ENCODE measurements at regions not wholly inside any gene's neighbourhood (a gene's known extent, or its start where the extent isn't known, plus 50 kb on each side); places are given as distances from the start of the nearest gene placed in this dataset.
"Not testable (repeated sequence)": the region's sequence is repeated elsewhere in the genome, so short reads cannot be mapped to it uniquely, and the experiment has no call there.

- H3K4me1 Mint-ChIP-seq; H2AFZ ChIP-seq (ENCODE audit: low read length); H3K27ac ChIP-seq (ENCODE audit: insufficient read length, low read depth, low read length); H2BK15ac ChIP-seq (ENCODE audit: low read depth, low read length); H3K79me2 ChIP-seq (ENCODE audit: insufficient read depth, low read length); H2BK5ac ChIP-seq (ENCODE audit: insufficient read length, low read length); H3K23me2 ChIP-seq (ENCODE audit: insufficient read length, low read depth, low read length, poor library complexity, severe bottlenecking); H2BK20ac ChIP-seq (ENCODE audit: low read depth, low read length, poor library complexity, severe bottlenecking); H4K8ac ChIP-seq (replicated peaks; ENCODE audit: insufficient read length, low read depth, low read length); H3K9ac ChIP-seq (ENCODE audit: extremely low read depth, insufficient read length, low read length); H3K27ac Mint-ChIP-seq; H3K4me3 Mint-ChIP-seq; H3K27me3 ChIP-seq (ENCODE audit: insufficient read depth, low read length); H2AK5ac ChIP-seq (ENCODE audit: insufficient read length, low read length); H3K14ac ChIP-seq (ENCODE audit: insufficient read depth, low read length); H3K18ac ChIP-seq (ENCODE audit: insufficient read length, low read depth, low read length); H3K4me1 ChIP-seq (ENCODE audit: insufficient read depth, low read length); H4K20me1 ChIP-seq (ENCODE audit: control insufficient read depth, insufficient read depth, insufficient read length); H3T11ph ChIP-seq (ENCODE audit: low read length); H3K23ac ChIP-seq (ENCODE audit: insufficient read length, low read depth, low read length); H4K5ac ChIP-seq (ENCODE audit: insufficient read length, low read depth, low read length); H2BK120ac ChIP-seq (ENCODE audit: low read depth, low read length, poor library complexity, severe bottlenecking); H3K56ac ChIP-seq (ENCODE audit: insufficient read length, low read depth, low read length); H3K4me2 ChIP-seq (ENCODE audit: insufficient read depth, insufficient read length, low read length); H4K91ac ChIP-seq (ENCODE audit: insufficient read length, low read depth, low read length); DNase-seq; H3K4ac ChIP-seq (ENCODE audit: low read depth, low read length); H3K27me3 Mint-ChIP-seq (ENCODE audit: low read depth); H2BK12ac ChIP-seq (ENCODE audit: insufficient read length, low read depth, low read length); H3K79me1 ChIP-seq (ENCODE audit: insufficient read depth, low read depth, low read length, poor library complexity, severe bottlenecking): not testable (repeated sequence)
- H3K9me3 ChIP-seq (ENCODE audit: control insufficient read depth, low read depth, low read length), result peaks cover 19% of the 10 kb centered on the region
- Mint-ChIP-seq H3K36me3 (ENCODE audit: insufficient read depth in 1 of 3, low read depth in 3 of 3) (peaks cover 0 to 15% (median 4%) of the 10 kb centered on the region in 3 experiments; a peak in 6 of 7 replicates), H3K9me3 (peaks cover 61 to 63% of the 10 kb centered on the region in 2 experiments)
- WGBS (ENCODE audit: extremely low coverage, insufficient read length, low lambda C conversion rate), result no CpG with 5 or more reads among the region's 27 CpGs
These were observed 456.3 kb downstream of the TUBA3C start for GRCh38 chr13:18725242-18725822.
